ENCODE measurements at regions not wholly inside any gene's neighbourhood (a gene's known extent, or its start where the extent isn't known, plus 50 kb on each side); places are given as distances from the start of the nearest gene placed in this dataset.

- TF ChIP-seq POLR2AphosphoS5 (IDR thresholded peaks at IDR 0.05; ENCODE audit: insufficient read depth in 1 of 2, low read depth in 1 of 2) = no peak
- TF ChIP-seq POLR2A (IDR thresholded peaks at IDR 0.05) = no peak
- TF ChIP-seq CTCF (IDR thresholded peaks at IDR 0.05) = no peak
- no peaks in the 10 kb centered on the region for H3K4me1 ChIP-seq
- intact Hi-C loops (cut with DNase I) = no loop called here
- no peak overlapping the region for H3K27ac ChIP-seq
- no peak for DNase-seq (ENCODE audit: extremely low spot score in 2 of 2)
- no peaks in the 10 kb centered on the region for H3K9me3 ChIP-seq
- no peak overlapping the region for H3K4me3 ChIP-seq
- H3K36me3 ChIP-seq = no peaks in the 10 kb centered on the region
- H3K27me3 ChIP-seq = no peaks in the 10 kb centered on the region
Measured at GRCh38 chr6:142500250-142500786, 198.5 kb downstream of the ADGRG6 start.

- H3K4me1 ChIP-seq = no peaks in the 10 kb centered on the region
- intact Hi-C loops (cut with DNase I) = no loop called here
- TF ChIP-seq POLR2AphosphoS5 (IDR thresholded peaks at IDR 0.05; ENCODE audit: insufficient read depth in 1 of 2, low read depth in 1 of 2) = no peak
- no peak for TF ChIP-seq POLR2A (IDR thresholded peaks at IDR 0.05)
- TF ChIP-seq CTCF (IDR thresholded peaks at IDR 0.05) = no peak
- no peak overlapping the region for H3K27ac ChIP-seq
- H3K9me3 ChIP-seq = no peaks in the 10 kb centered on the region
- DNase-seq (ENCODE audit: extremely low spot score in 2 of 2) = no peak
- no peaks in the 10 kb centered on the region for H3K36me3 ChIP-seq
- no peak overlapping the region for H3K4me3 ChIP-seq
- H3K27me3 ChIP-seq = no peaks in the 10 kb centered on the region
Measured at GRCh38 chr6:142501795-142502194, 200.0 kb downstream of the ADGRG6 start.

- DNase-seq (ENCODE audit: extremely low spot score in 2 of 2) = no peak
- intact Hi-C loops (cut with DNase I) = no loop called here
- no peaks in the 10 kb centered on the region for H3K4me1 ChIP-seq
- H3K27me3 ChIP-seq = no peaks in the 10 kb centered on the region
- no peak overlapping the region for H3K27ac ChIP-seq
- no peaks in the 10 kb centered on the region for H3K9me3 ChIP-seq
- no peak overlapping the region for H3K4me3 ChIP-seq
- TF ChIP-seq CTCF (IDR thresholded peaks at IDR 0.05) = no peak
- no peak for TF ChIP-seq POLR2AphosphoS5 (IDR thresholded peaks at IDR 0.05; ENCODE audit: insufficient read depth in 1 of 2, low read depth in 1 of 2)
- H3K36me3 ChIP-seq = no peaks in the 10 kb centered on the region
Measured at GRCh38 chr6:142507065-142507464, 205.3 kb downstream of the ADGRG6 start.

DNA sequence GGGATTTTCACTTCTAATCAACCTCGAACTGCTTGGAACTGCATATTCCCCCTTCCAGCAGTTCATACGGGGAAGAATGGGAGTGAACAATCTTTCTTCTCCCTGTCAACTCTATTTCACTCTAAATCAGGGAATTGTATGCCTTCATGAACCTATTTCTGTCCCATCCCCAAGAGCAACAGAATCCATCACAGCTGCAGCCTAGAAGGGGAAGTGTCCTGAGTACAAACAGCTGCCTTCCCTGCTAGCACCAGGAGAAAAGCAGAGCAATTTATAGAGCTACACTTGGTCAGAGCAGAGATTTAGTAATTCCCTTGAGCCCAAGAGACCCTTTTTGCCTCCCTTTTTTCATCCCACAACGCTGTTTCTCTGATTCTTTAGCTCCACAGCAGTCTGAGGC is 208.4 kb downstream of the ADGRG6 start:
- Histone ChIP-seq H3K27me3 (no peaks in the 10 kb centered on the region), H3K27ac (no peak overlapping the region), H3K4me1 (no peaks in the 10 kb centered on the region), H3K36me3 (no peaks in the 10 kb centered on the region), H3K4me3 (no peak overlapping the region), H3K9me3 (no peaks in the 10 kb centered on the region)
- no peak for DNase-seq (ENCODE audit: extremely low spot score in 2 of 2)
- intact Hi-C loops (cut with DNase I) = no loop called here
- TF ChIP-seq CTCF (IDR thresholded peaks at IDR 0.05) (no peak), POLR2A (IDR thresholded peaks at IDR 0.05) (no peak), POLR2AphosphoS5 (IDR thresholded peaks at IDR 0.05; ENCODE audit: insufficient read depth in 1 of 2, low read depth in 1 of 2) (no peak)

DNA sequence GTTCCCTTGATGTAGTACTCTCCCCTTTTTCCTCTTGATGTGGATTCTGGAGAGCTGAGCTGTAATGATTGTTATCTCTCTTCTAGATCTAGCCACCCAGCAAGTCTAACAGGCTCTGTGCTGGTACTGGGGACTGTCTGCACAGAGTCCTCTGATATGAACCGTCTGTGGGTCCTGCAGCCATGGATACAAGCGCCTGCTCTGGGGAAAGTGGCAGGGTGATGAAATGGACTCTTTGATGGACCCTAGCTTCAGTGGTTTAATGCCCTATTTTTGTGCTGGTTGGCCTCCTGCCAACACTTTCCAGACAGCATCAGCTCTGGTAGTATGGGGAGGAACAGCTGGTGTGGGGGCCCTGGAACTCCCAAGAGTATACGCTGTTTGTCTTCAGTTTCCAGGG is 216.3 kb downstream of the ADGRG6 start:
- Histone ChIP-seq H3K27me3 (no peaks in the 10 kb centered on the region), H3K27ac (no peak overlapping the region), H3K4me3 (no peak overlapping the region), H3K4me1 (peaks cover 5% of the 10 kb centered on the region), H3K9me3 (no peaks in the 10 kb centered on the region), H3K36me3 (no peaks in the 10 kb centered on the region)
- DNase-seq (ENCODE audit: extremely low spot score in 2 of 2) = no peak
- no peak for TF ChIP-seq POLR2AphosphoS5 (IDR thresholded peaks at IDR 0.05; ENCODE audit: insufficient read depth in 1 of 2, low read depth in 1 of 2)
- no peak for TF ChIP-seq POLR2A (IDR thresholded peaks at IDR 0.05)
- intact Hi-C loops (cut with DNase I) = no loop called here
